ENCODE measurements at regions not wholly inside any gene's neighbourhood (a gene's known extent, or its start where the extent isn't known, plus 50 kb on each side); places are given as distances from the start of the nearest gene placed in this dataset.

DNA sequence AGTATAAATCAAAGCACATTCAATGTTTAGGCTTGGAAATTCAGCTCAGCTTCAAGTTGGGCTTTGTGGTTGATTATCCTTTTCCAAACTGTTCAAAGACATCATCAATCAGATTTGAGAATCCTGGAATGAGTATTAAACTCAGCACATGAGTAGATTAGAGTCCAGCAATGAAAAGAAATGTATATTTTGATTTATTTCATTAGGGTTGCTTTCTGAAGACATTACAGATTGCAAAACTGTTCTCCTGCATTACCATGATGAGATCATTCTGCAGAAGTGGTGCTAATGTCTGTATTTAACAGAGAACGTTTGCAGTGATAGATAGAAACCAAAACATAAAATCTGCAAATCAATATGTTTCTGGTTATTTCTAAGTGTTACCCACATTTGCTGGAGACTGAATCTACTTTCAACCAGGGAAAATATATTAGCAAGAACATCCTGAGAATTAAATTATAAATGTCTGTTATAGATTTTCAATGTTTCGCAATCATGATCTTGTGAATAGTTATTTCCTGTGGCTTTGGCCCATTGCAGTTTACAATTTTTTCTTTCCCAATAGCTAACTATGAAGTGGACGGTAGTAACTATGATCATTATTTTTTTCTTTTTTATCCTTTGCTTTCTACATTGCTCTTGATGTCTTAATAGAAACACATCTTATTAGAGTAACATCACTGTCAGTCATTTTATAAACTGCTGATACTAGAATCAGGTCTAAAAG is 1125.7 kb upstream of the GOT2 start:
- no peak for TF ChIP-seq EZH2phosphoT487 (conservative IDR thresholded peaks at IDR 0.05; ENCODE audit: low read length)
- TF ChIP-seq, protein P1, sequence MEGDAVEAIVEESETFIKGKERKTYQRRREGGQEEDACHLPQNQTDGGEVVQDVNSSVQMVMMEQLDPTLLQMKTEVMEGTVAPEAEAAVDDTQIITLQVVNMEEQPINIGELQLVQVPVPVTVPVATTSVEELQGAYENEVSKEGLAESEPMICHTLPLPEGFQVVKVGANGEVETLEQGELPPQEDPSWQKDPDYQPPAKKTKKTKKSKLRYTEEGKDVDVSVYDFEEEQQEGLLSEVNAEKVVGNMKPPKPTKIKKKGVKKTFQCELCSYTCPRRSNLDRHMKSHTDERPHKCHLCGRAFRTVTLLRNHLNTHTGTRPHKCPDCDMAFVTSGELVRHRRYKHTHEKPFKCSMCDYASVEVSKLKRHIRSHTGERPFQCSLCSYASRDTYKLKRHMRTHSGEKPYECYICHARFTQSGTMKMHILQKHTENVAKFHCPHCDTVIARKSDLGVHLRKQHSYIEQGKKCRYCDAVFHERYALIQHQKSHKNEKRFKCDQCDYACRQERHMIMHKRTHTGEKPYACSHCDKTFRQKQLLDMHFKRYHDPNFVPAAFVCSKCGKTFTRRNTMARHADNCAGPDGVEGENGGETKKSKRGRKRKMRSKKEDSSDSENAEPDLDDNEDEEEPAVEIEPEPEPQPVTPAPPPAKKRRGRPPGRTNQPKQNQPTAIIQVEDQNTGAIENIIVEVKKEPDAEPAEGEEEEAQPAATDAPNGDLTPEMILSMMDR (IDR thresholded peaks at IDR 0.05; ENCODE audit: insufficient read depth, low read length, poor library complexity, severe bottlenecking) = no peak
- Histone ChIP-seq H3K27ac (ENCODE audit: low read depth, low read length) (no peak overlapping the region), H3K9ac (ENCODE audit: low read length) (no peak overlapping the region)

GRCh38 chr16:59854846-59855439 is 1120.8 kb upstream of the GOT2 start:
- Histone ChIP-seq H3K9ac (ENCODE audit: low read length) (no peak overlapping the region), H3K4me3 (ENCODE audit: insufficient read depth, low read length, poor library complexity, severe bottlenecking) (no peak overlapping the region), H3K27me3 (ENCODE audit: low read length) (no peaks in the 10 kb centered on the region), H3K4me2 (ENCODE audit: low read depth, low read length, poor library complexity, severe bottlenecking) (no peak overlapping the region), H3K9me3 (ENCODE audit: insufficient read depth, low read length) (no peaks in the 10 kb centered on the region), H2AFZ (ENCODE audit: low read depth, low read length, severe bottlenecking) (no peak overlapping the region), H3F3A (ENCODE audit: insufficient read depth) (no peaks in the 10 kb centered on the region), H4K20me1 (ENCODE audit: low read depth, low read length) (no peaks in the 10 kb centered on the region), H3K79me2 (ENCODE audit: insufficient read depth, low read length) (no peaks in the 10 kb centered on the region), H3K27ac (ENCODE audit: low read depth, low read length) (no peak overlapping the region), H3K36me3 (ENCODE audit: low read length) (no peaks in the 10 kb centered on the region), H3K9me2 (replicated peaks; ENCODE audit: insufficient read depth, low read length) (no peaks in the 10 kb centered on the region)
- TF ChIP-seq EZH2phosphoT487 (conservative IDR thresholded peaks at IDR 0.05; ENCODE audit: low read length) = no peak
- TF ChIP-seq, protein P1 (IDR thresholded peaks at IDR 0.05; ENCODE audit: insufficient read depth, low read length, poor library complexity, severe bottlenecking) = no peak

More for the DNA sequence above, 1125.7 kb upstream of the GOT2 start:
- Histone ChIP-seq H4K20me1 (ENCODE audit: low read depth, low read length) (no peaks in the 10 kb centered on the region), H3K36me3 (ENCODE audit: low read length) (no peaks in the 10 kb centered on the region), H3K4me3 (ENCODE audit: insufficient read depth, low read length, poor library complexity, severe bottlenecking) (no peak overlapping the region), H3F3A (ENCODE audit: insufficient read depth) (no peaks in the 10 kb centered on the region), H3K4me2 (ENCODE audit: low read depth, low read length, poor library complexity, severe bottlenecking) (no peak overlapping the region), H2AFZ (ENCODE audit: low read depth, low read length, severe bottlenecking) (no peak overlapping the region), H3K9me3 (ENCODE audit: insufficient read depth, low read length) (no peaks in the 10 kb centered on the region), H3K27me3 (ENCODE audit: low read length) (no peaks in the 10 kb centered on the region), H3K9me2 (replicated peaks; ENCODE audit: insufficient read depth, low read length) (no peaks in the 10 kb centered on the region), H3K79me2 (ENCODE audit: insufficient read depth, low read length) (no peaks in the 10 kb centered on the region)

- no peaks in the 10 kb centered on the region for H3F3A ChIP-seq (ENCODE audit: insufficient read depth)
- no peak for TF ChIP-seq EZH2phosphoT487 (conservative IDR thresholded peaks at IDR 0.05; ENCODE audit: low read length)
- TF ChIP-seq, protein P1 (IDR thresholded peaks at IDR 0.05; ENCODE audit: insufficient read depth, low read length, poor library complexity, severe bottlenecking) = no peak
- H3K9me3 ChIP-seq (ENCODE audit: insufficient read depth, low read length) = no peaks in the 10 kb centered on the region
- H3K4me3 ChIP-seq (ENCODE audit: insufficient read depth, low read length, poor library complexity, severe bottlenecking) = no peak overlapping the region
- H2AFZ ChIP-seq (ENCODE audit: low read depth, low read length, severe bottlenecking) = no peak overlapping the region
- no peaks in the 10 kb centered on the region for H3K79me2 ChIP-seq (ENCODE audit: insufficient read depth, low read length)
- no peak overlapping the region for H3K27ac ChIP-seq (ENCODE audit: low read depth, low read length)
- H3K4me2 ChIP-seq (ENCODE audit: low read depth, low read length, poor library complexity, severe bottlenecking) = no peak overlapping the region
- H3K27me3 ChIP-seq (ENCODE audit: low read length) = no peaks in the 10 kb centered on the region
- H3K9ac ChIP-seq (ENCODE audit: low read length) = no peak overlapping the region
- no peaks in the 10 kb centered on the region for H4K20me1 ChIP-seq (ENCODE audit: low read depth, low read length)
- H3K9me2 ChIP-seq (replicated peaks; ENCODE audit: insufficient read depth, low read length) = no peaks in the 10 kb centered on the region
- no peaks in the 10 kb centered on the region for H3K36me3 ChIP-seq (ENCODE audit: low read length)
Observed at GRCh38 chr16:59849716-59850115, 1115.6 kb upstream of the GOT2 start.

Data from SU-DHL-6 (cell line).